ENCODE measurements at regions not wholly inside any gene's neighbourhood (a gene's known extent, or its start where the extent isn't known, plus 50 kb on each side); places are given as distances from the start of the nearest gene placed in this dataset.

- WGBS, result 65% methylated on average over 3 of the region's 3 CpGs
- H3K9ac ChIP-seq (ENCODE audit: low read depth in 1 of 2, low read length in 2 of 2), result no peak overlapping the region
- TF ChIP-seq GABPA (IDR thresholded peaks at IDR 0.05 in 1 of 2, conservative IDR thresholded peaks at IDR 0.05 in 1 of 2), result no peak
- H3K4me1 ChIP-seq (ENCODE audit: control insufficient read depth in 4 of 4, insufficient read depth in 4 of 4, low read length in 3 of 4), result no peaks in the 10 kb centered on the region
- H3K27me3 ChIP-seq (ENCODE audit: control insufficient read depth in 4 of 4, insufficient read depth in 4 of 4, low read length in 3 of 4), result no peaks in the 10 kb centered on the region
- no peak overlapping the region for H3K27ac ChIP-seq (ENCODE audit: low read depth in 1 of 2, low read length in 2 of 2)
- no peaks in the 10 kb centered on the region for H3K9me3 ChIP-seq (ENCODE audit: control insufficient read depth in 4 of 4, low read length in 3 of 4)
- H3K4me3 ChIP-seq (ENCODE audit: low read depth in 1 of 3, low read length in 3 of 3), result no peak overlapping the region
- DNase-seq (ENCODE audit: low spot score), result no peak
- no peaks in the 10 kb centered on the region for H3K36me3 ChIP-seq (ENCODE audit: control insufficient read depth in 4 of 4, insufficient read depth in 3 of 4, low read depth in 1 of 4, low read length in 3 of 4)
Measured at GRCh38 chr15:72933976-72934375, 118.3 kb upstream of the NEO1 start.

- WGBS, result 84% methylated on average over 3 of the region's 3 CpGs
Measured at GRCh38 chr15:72932472-72932871, 119.8 kb upstream of the NEO1 start.

GRCh38 chr15:72927451-72927850, 124.8 kb upstream of the NEO1 start:
- DNase-seq (ENCODE audit: low spot score), result no peak
- Histone ChIP-seq H3K27ac (ENCODE audit: low read depth in 1 of 2, low read length in 2 of 2) (no peak overlapping the region), H3K36me3 (ENCODE audit: control insufficient read depth in 4 of 4, insufficient read depth in 3 of 4, low read depth in 1 of 4, low read length in 3 of 4) (no peaks in the 10 kb centered on the region), H3K9ac (ENCODE audit: low read depth in 1 of 2, low read length in 2 of 2) (no peak overlapping the region), H3K9me3 (ENCODE audit: control insufficient read depth in 4 of 4, low read length in 3 of 4) (no peaks in the 10 kb centered on the region), H3K27me3 (ENCODE audit: control insufficient read depth in 4 of 4, insufficient read depth in 4 of 4, low read length in 3 of 4) (peaks cover 0 to 5% (median 0%) of the 10 kb centered on the region in 4 donors), H3K4me3 (ENCODE audit: low read depth in 1 of 3, low read length in 3 of 3) (no peak overlapping the region), H3K4me1 (ENCODE audit: control insufficient read depth in 4 of 4, insufficient read depth in 4 of 4, low read length in 3 of 4) (no peaks in the 10 kb centered on the region)
- no peak for TF ChIP-seq MAX (IDR thresholded peaks at IDR 0.05)
- no peak for TF ChIP-seq GABPA (IDR thresholded peaks at IDR 0.05 in 1 of 2, conservative IDR thresholded peaks at IDR 0.05 in 1 of 2)
- TF ChIP-seq EGR1 (IDR thresholded peaks at IDR 0.05; ENCODE audit: low read depth in 2 of 2), result no peak
- TF ChIP-seq RAD21 (IDR thresholded peaks at IDR 0.05), result no peak
- no peak for TF ChIP-seq FOXA2 (IDR thresholded peaks at IDR 0.05)
- no peak for TF ChIP-seq NR2F2 (IDR thresholded peaks at IDR 0.05)
- TF ChIP-seq RXRA (IDR thresholded peaks at IDR 0.05), result no peak
- WGBS, result 92% methylated on average over 2 of the region's 2 CpGs

More at GRCh38 chr15:72932472-72932871, 119.8 kb upstream of the NEO1 start:
- H3K36me3 ChIP-seq (ENCODE audit: control insufficient read depth in 4 of 4, insufficient read depth in 3 of 4, low read depth in 1 of 4, low read length in 3 of 4), result no peaks in the 10 kb centered on the region
- H3K4me3 ChIP-seq (ENCODE audit: low read depth in 1 of 3, low read length in 3 of 3), result no peak overlapping the region
- peaks cover 0 to 2% (median 0%) of the 10 kb centered on the region in 4 donors for H3K27me3 ChIP-seq (ENCODE audit: control insufficient read depth in 4 of 4, insufficient read depth in 4 of 4, low read length in 3 of 4)
- H3K27ac ChIP-seq (ENCODE audit: low read depth in 1 of 2, low read length in 2 of 2), result no peak overlapping the region
- H3K9me3 ChIP-seq (ENCODE audit: control insufficient read depth in 4 of 4, low read length in 3 of 4), result no peaks in the 10 kb centered on the region
- no peak for DNase-seq (ENCODE audit: low spot score)
- H3K4me1 ChIP-seq (ENCODE audit: control insufficient read depth in 4 of 4, insufficient read depth in 4 of 4, low read length in 3 of 4), result no peaks in the 10 kb centered on the region
- H3K9ac ChIP-seq (ENCODE audit: low read depth in 1 of 2, low read length in 2 of 2), result no peak overlapping the region
- TF ChIP-seq RXRA (IDR thresholded peaks at IDR 0.05) (no peak), ZBTB33 (IDR thresholded peaks at IDR 0.05) (no peak), RAD21 (IDR thresholded peaks at IDR 0.05) (no peak), HNF4G (IDR thresholded peaks at IDR 0.05) (no peak), NR2F2 (IDR thresholded peaks at IDR 0.05) (no peak), GABPA (IDR thresholded peaks at IDR 0.05 in 1 of 2, conservative IDR thresholded peaks at IDR 0.05 in 1 of 2) (no peak), MAX (IDR thresholded peaks at IDR 0.05) (no peak), HNF4A (conservative IDR thresholded peaks at IDR 0.05) (no peak), FOXA2 (IDR thresholded peaks at IDR 0.05) (no peak), ATF3 (IDR thresholded peaks at IDR 0.05) (no peak), EGR1 (IDR thresholded peaks at IDR 0.05; ENCODE audit: low read depth in 2 of 2) (no peak), SP1 (IDR thresholded peaks at IDR 0.05) (no peak), YY1 (IDR thresholded peaks at IDR 0.05) (no peak)
